Gastrocnemius medialis (tissue), 4 donors: ENCODE measurements at regions not wholly inside any gene's neighbourhood (a gene's known extent, or its start where the extent isn't known, plus 50 kb on each side); places are given as distances from the start of the nearest gene placed in this dataset.

Experiments
- ATAC-seq, 2 donors: fragments of 150-250 bp; one replicate each; pipeline ENCODE4 v1.9.1; 2016
- DNase-seq, 2 donors: peaks; one replicate each; pipeline ENCODE4 v3.0.0-alpha.2; 2019
- H3K27ac ChIP-seq, 4 donors: fragments of 200-600 bp; sonication (generic); 1 replicate in 1 of 4; 2 replicates in 3 of 4; pipeline ENCODE4 v1.5.1; 2016 to 2018; ENCODE audit warnings: mild to moderate bottlenecking in 2 of 4, moderate library complexity in 1 of 4
- H3K27me3 ChIP-seq, 3 donors: fragments of 200-600 bp; sonication (generic) in 2 of 3; 1 replicate in 1 of 3; 2 replicates in 2 of 3; pipeline versions ENCODE4 v1.5.1 to v1.6.0; 2016 to 2019; ENCODE audit warnings: mild to moderate bottlenecking in 1 of 3, moderate library complexity in 1 of 3
- H3K36me3 ChIP-seq, 2 donors: fragments of 200-600 bp; sonication (generic) in 1 of 2; one replicate each; pipeline ENCODE4 v1.5.1; 2017 to 2018
- H3K4me1 ChIP-seq, 2 donors: fragments of 200-600 bp; sonication (generic) in 1 of 2; one replicate each; pipeline ENCODE4 v1.5.1; 2016 to 2017; ENCODE audit warnings: mild to moderate bottlenecking in 2 of 2
- H3K4me3 ChIP-seq, 4 donors: fragments of 200-600 bp; sonication (generic) in 3 of 4; 1 replicate in 1 of 4; 2 replicates in 3 of 4; pipeline ENCODE4 v1.5.1; 2016 to 2019; ENCODE audit warnings: mild to moderate bottlenecking in 2 of 4
- H3K9me3 ChIP-seq, 3 donors: fragments of 200-600 bp; sonication (generic) in 2 of 3; 1 replicate in 1 of 3; 2 replicates in 2 of 3; pipeline ENCODE4 v1.5.1; 2016 to 2019
- CTCF ChIP-seq, 5 experiments: fragments of 450-650 bp in 3 of 5; fragments of 200-600 bp in 2 of 5; sonication (generic) in 2 of 5; IDR thresholded peaks in 4 of 5; conservative IDR thresholded peaks in 1 of 5; 1 replicate in 4 of 5; 2 replicates in 1 of 5; pipeline ENCODE4 v1.5.1; 2016 to 2019; ENCODE audit warnings: antibody characterized with exemption in 5 of 5, mild to moderate bottlenecking in 3 of 5, moderate library complexity in 3 of 5
- POLR2A ChIP-seq, 2 donors: fragments of 450-650 bp; IDR thresholded peaks; one replicate each; pipeline ENCODE4 v1.6.1; 2017; ENCODE audit warnings: antibody characterized with exemption in 2 of 2, mild to moderate bottlenecking in 2 of 2, moderate library complexity in 2 of 2
- in situ Hi-C, 4 donors: fragments of 200-750 bp; cut with MboI; loops; one replicate each; pipeline versions ENCODE4 v1.15.0 to v1.8.0; 2017; ENCODE audit warnings: low sequenced_read_pairs in 4 of 4
- intact Hi-C: fragments of 100-400 bp; cut with DNase I; formaldehyde crosslinking; loops from one replicate; pipeline ENCODE4 v1.15.1; 2023; ENCODE audit warnings: low total_unique reads

GRCh38 chr5:112671687-112672086 lies 66.0 kb upstream of the APC start:
- Histone ChIP-seq H3K27me3 (no peaks in the 10 kb centered on the region), H3K27ac (no peak overlapping the region), H3K4me1 (no peaks in the 10 kb centered on the region), H3K4me3 (no peak overlapping the region), H3K36me3 (no peaks in the 10 kb centered on the region), H3K9me3 (no peaks in the 10 kb centered on the region)
- no peak for DNase-seq
- no peak for ATAC-seq
- intact Hi-C loops (no loop called here), in situ Hi-C loops (no loop called here)
- no peak for TF ChIP-seq CTCF (IDR thresholded peaks at IDR 0.05 in 4 of 5, conservative IDR thresholded peaks at IDR 0.05 in 1 of 5)

- peaks cover 5 to 6% of the 10 kb centered on the region in 2 donors for H3K4me1 ChIP-seq
- intact Hi-C loops: no loop called here
- H3K27me3 ChIP-seq: no peaks in the 10 kb centered on the region
- H3K36me3 ChIP-seq: no peaks in the 10 kb centered on the region
- in situ Hi-C loops: no loop called here
- H3K9me3 ChIP-seq: no peaks in the 10 kb centered on the region
- no peak overlapping the region for H3K4me3 ChIP-seq
- no peak overlapping the region for H3K27ac ChIP-seq
- TF ChIP-seq CTCF (IDR thresholded peaks at IDR 0.05 in 4 of 5, conservative IDR thresholded peaks at IDR 0.05 in 1 of 5): no peak
- TF ChIP-seq POLR2A (IDR thresholded peaks at IDR 0.05): no peak
- DNase-seq (no peak), ATAC-seq (no peak)
Measured at GRCh38 chr5:112681481-112681908, 56.2 kb upstream of the APC start.

GRCh38 chr5:112682621-112683061 lies 55.0 kb upstream of the APC start:
- Histone ChIP-seq H3K27ac (no peak overlapping the region), H3K36me3 (no peaks in the 10 kb centered on the region), H3K27me3 (no peaks in the 10 kb centered on the region), H3K9me3 (no peaks in the 10 kb centered on the region), H3K4me3 (no peak overlapping the region), H3K4me1 (peaks cover 6 to 9% of the 10 kb centered on the region in 2 donors)
- TF ChIP-seq POLR2A (IDR thresholded peaks at IDR 0.05): no peak
- no peak for TF ChIP-seq CTCF (IDR thresholded peaks at IDR 0.05 in 4 of 5, conservative IDR thresholded peaks at IDR 0.05 in 1 of 5)
- no peak for ATAC-seq
- no peak for DNase-seq
- intact Hi-C loops (no loop called here), in situ Hi-C loops (no loop called here)

- Histone ChIP-seq H3K27ac (no peak overlapping the region), H3K9me3 (no peaks in the 10 kb centered on the region), H3K27me3 (no peaks in the 10 kb centered on the region), H3K4me1 (peaks cover 6 to 9% of the 10 kb centered on the region in 2 donors), H3K36me3 (no peaks in the 10 kb centered on the region), H3K4me3 (no peak overlapping the region)
- TF ChIP-seq CTCF (IDR thresholded peaks at IDR 0.05 in 4 of 5, conservative IDR thresholded peaks at IDR 0.05 in 1 of 5): no peak
- ATAC-seq (no peak), DNase-seq (no peak)
- in situ Hi-C loops (no loop called here), intact Hi-C loops (no loop called here)
Measured at GRCh38 chr5:112684121-112684520, 53.6 kb upstream of the APC start.

- ATAC-seq: no peak
- peaks cover 6 to 9% of the 10 kb centered on the region in 2 donors for H3K4me1 ChIP-seq
- in situ Hi-C loops: no loop called here
- intact Hi-C loops: no loop called here
- no peak for TF ChIP-seq CTCF (IDR thresholded peaks at IDR 0.05 in 4 of 5, conservative IDR thresholded peaks at IDR 0.05 in 1 of 5)
- no peak for TF ChIP-seq POLR2A (IDR thresholded peaks at IDR 0.05)
- no peaks in the 10 kb centered on the region for H3K27me3 ChIP-seq
- no peaks in the 10 kb centered on the region for H3K36me3 ChIP-seq
- H3K9me3 ChIP-seq: no peaks in the 10 kb centered on the region
- peak overlapping the region in 1 of 4 donors; percentile 8 for H3K27ac ChIP-seq
- no peak overlapping the region for H3K4me3 ChIP-seq
- no peak for DNase-seq
Measured at GRCh38 chr5:112684737-112685136, 52.9 kb upstream of the APC start.
